ENCODE measurements at regions not wholly inside any gene's neighbourhood (a gene's known extent, or its start where the extent isn't known, plus 50 kb on each side); places are given as distances from the start of the nearest gene placed in this dataset.

DNA sequence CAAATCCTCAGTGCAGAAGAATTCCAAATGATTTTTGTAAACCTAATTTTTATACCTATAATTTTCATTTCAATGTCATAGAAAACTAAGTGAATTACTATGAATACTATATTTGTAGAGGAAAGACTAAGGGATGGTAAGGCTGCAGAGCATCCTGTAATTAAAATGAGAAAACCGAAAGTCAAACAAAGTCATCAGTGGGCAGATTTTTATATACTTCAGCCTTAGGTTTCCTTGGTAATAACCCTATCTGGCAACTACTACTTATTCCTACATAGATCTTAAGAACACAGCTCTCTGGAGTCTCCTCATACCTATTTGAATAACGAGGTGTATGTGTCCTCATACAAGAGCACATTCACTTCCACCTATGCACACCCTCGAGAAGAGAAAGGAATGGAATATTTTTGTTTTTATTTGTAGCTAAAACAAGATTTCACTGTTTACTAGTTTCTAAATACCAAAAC, 117.9 kb upstream of the SGK1 start:
- TF ChIP-seq, protein P1, sequence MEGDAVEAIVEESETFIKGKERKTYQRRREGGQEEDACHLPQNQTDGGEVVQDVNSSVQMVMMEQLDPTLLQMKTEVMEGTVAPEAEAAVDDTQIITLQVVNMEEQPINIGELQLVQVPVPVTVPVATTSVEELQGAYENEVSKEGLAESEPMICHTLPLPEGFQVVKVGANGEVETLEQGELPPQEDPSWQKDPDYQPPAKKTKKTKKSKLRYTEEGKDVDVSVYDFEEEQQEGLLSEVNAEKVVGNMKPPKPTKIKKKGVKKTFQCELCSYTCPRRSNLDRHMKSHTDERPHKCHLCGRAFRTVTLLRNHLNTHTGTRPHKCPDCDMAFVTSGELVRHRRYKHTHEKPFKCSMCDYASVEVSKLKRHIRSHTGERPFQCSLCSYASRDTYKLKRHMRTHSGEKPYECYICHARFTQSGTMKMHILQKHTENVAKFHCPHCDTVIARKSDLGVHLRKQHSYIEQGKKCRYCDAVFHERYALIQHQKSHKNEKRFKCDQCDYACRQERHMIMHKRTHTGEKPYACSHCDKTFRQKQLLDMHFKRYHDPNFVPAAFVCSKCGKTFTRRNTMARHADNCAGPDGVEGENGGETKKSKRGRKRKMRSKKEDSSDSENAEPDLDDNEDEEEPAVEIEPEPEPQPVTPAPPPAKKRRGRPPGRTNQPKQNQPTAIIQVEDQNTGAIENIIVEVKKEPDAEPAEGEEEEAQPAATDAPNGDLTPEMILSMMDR (IDR thresholded peaks at IDR 0.05): no peak
- no peak for TF ChIP-seq POLR2A (IDR thresholded peaks at IDR 0.05)
- no peak for TF ChIP-seq POLR2AphosphoS5 (IDR thresholded peaks at IDR 0.05)
- TF ChIP-seq EP300 (IDR thresholded peaks at IDR 0.05): no peak
